PFSK-1 (cell line): ENCODE measurements at regions not wholly inside any gene's neighbourhood (a gene's known extent, or its start where the extent isn't known, plus 50 kb on each side); places are given as distances from the start of the nearest gene placed in this dataset.

Experiments
- FOXP2 ChIP-seq: optimal IDR thresholded peaks from 2 replicates; pipeline ENCODE3; 2011; ENCODE audit warnings: borderline replicate concordance, control low read depth, inconsistent platforms; ENCODE audit not compliant: insufficient read depth; ENCODE audit errors: extremely low read length, extremely low read depth
- POLR2AphosphoS5 ChIP-seq: IDR thresholded peaks from 2 replicates; pipeline ENCODE4 v1.6.1; 2012; ENCODE audit warnings: low read depth, mild to moderate bottlenecking, control low read depth, low read length, moderate library complexity
- REST ChIP-seq, 2 experiments: IDR thresholded peaks; 2 replicates each; pipeline versions ENCODE4 v1.6.1 to v1.8.0; 2011 to 2012; ENCODE audit warnings: low read depth in 2 of 2, low read length in 2 of 2, control low read depth in 1 of 2, inconsistent platforms in 1 of 2, mild to moderate bottlenecking in 1 of 2, moderate library complexity in 1 of 2; ENCODE audit not compliant: insufficient read depth in 1 of 2
- SIN3A ChIP-seq: IDR thresholded peaks from 2 replicates; pipeline ENCODE4 v1.6.1; 2012; ENCODE audit warnings: mild to moderate bottlenecking, low read length, moderate library complexity, borderline replicate concordance; ENCODE audit not compliant: insufficient read depth
- TAF1 ChIP-seq: IDR thresholded peaks from 2 replicates; pipeline ENCODE4 v1.6.1; 2012; ENCODE audit warnings: low read length, control low read depth, borderline replicate concordance; ENCODE audit not compliant: insufficient read depth

DNA sequence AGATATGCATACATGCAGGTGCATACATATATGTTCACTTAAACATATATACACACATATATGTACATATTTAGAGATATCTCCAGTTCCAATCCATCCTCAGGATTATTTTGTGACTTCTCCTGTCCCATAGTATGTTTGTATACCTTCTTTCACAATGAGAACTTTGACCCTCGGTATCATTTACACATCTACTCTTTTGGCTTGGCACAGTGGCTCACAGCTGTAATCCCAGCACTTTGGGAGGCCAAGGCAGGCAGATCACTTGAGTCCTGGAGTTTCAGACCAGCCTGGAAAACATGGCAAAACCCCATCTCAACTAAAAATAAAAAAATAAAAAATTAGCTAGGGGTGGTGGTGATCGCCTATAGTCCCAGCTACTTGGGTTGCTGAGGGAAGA lies 148.1 kb upstream of the CCL2 start:
- no peak for TF ChIP-seq TAF1
- no peak for TF ChIP-seq POLR2AphosphoS5
- TF ChIP-seq FOXP2: no peak
- TF ChIP-seq REST (IDR thresholded peaks at IDR 0.05; ENCODE audit: insufficient read depth in 1 of 2, low read depth in 2 of 2, low read length in 2 of 2): no peak
- TF ChIP-seq SIN3A: no peak

GRCh38 chr17:34110315-34110714 lies 144.8 kb upstream of the CCL2 start:
- TF ChIP-seq SIN3A: no peak
- no peak for TF ChIP-seq TAF1
- TF ChIP-seq POLR2AphosphoS5: no peak
- no peak for TF ChIP-seq REST (IDR thresholded peaks at IDR 0.05; ENCODE audit: insufficient read depth in 1 of 2, low read depth in 2 of 2, low read length in 2 of 2)
- TF ChIP-seq FOXP2: no peak

- TF ChIP-seq SIN3A (no peak), FOXP2 (no peak), TAF1 (no peak), POLR2AphosphoS5 (no peak), REST (IDR thresholded peaks at IDR 0.05; ENCODE audit: insufficient read depth in 1 of 2, low read depth in 2 of 2, low read length in 2 of 2) (no peak)
These were observed 142.0 kb upstream of the CCL2 start for GRCh38 chr17:34113089-34113488.

DNA sequence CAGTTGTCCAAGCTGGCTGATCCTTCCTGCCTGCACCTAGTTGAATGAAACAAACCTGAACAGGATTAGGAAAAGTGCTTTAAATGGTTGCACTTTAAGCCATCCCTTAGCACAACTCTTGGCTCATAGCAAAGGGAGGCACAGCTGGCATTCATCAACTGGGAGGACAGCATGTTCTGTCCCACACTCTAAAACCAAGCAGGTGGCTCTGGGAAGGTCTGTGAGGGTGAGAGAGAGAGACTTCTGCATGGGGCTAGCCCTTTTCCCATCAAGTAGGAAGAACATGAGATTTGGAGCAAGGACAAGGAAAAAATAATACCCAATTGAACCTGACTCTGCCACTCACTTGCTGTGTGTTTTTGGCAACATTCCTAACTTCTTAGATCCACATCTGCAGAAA lies 140.9 kb upstream of the CCL2 start:
- no peak for TF ChIP-seq SIN3A
- no peak for TF ChIP-seq FOXP2
- TF ChIP-seq POLR2AphosphoS5: no peak
- TF ChIP-seq REST (IDR thresholded peaks at IDR 0.05; ENCODE audit: insufficient read depth in 1 of 2, low read depth in 2 of 2, low read length in 2 of 2): no peak
- TF ChIP-seq TAF1: no peak

DNA sequence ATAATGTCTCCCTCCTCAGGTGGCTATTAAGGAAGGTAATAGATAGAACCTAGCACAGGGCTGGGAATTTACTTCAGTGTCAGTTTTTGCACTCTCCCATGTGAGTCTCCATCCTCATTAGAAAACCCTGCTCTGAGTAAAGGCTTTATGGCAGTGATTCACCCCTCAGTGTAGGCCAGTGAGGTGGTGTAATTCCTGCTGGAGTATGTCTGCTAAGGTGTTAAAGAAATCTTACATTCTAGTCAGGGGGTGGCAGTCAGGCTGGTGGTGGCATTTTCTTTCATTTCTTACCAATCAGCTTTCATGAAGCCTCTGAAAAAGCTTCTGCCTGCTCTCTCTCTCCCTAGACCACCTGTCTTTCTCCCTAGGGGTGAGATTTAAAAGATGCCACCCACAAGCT lies 138.8 kb upstream of the CCL2 start:
- TF ChIP-seq POLR2AphosphoS5: no peak
- TF ChIP-seq TAF1: no peak
- TF ChIP-seq SIN3A: no peak
- TF ChIP-seq REST (IDR thresholded peaks at IDR 0.05; ENCODE audit: insufficient read depth in 1 of 2, low read depth in 2 of 2, low read length in 2 of 2): no peak
- TF ChIP-seq FOXP2: no peak
